IMR-90 (cell line): ENCODE measurements at regions not wholly inside any gene's neighbourhood (a gene's known extent, or its start where the extent isn't known, plus 50 kb on each side); places are given as distances from the start of the nearest gene placed in this dataset.

Source experiments
- ATAC-seq: fragments of 200-7000 bp; cut with Tn5 transposase; 2 replicates; pipeline ENCODE4 v1.9.1; 2020; ENCODE audit warnings: low read depth, mild to moderate bottlenecking, moderate library complexity
- BruUV-seq: library from RNA; stranded (reverse); fragments of 400-500 nt; replicated peaks from 2 replicates; lab custom pipeline; 2021; lab: Mats Ljungman, UMichigan
- CTCF ChIA-PET: fragments of 300-600 bp; formaldehyde crosslinking; extraction: SDS; loops from one replicate; lab custom pipeline; 2021; ENCODE audit warnings: antibody characterized with exemption; lab: Yijun Ruan, JAX
- POLR2A ChIA-PET: fragments of 300-600 bp; sonication (Branson Sonifier 250); formaldehyde crosslinking; loops from one replicate; lab custom pipeline; 2022; ENCODE audit warnings: antibody characterized with exemption; ENCODE audit not compliant: unreplicated experiment; lab: Charles Lee
- DNase-seq: peaks from one replicate; pipeline ENCODE4 v3.0.0; 2013
- H2AFZ ChIP-seq: replicated peaks from 2 replicates; pipeline ENCODE3; 2013; ENCODE audit warnings: low read length, mild to moderate bottlenecking; ENCODE audit not compliant: poor library complexity
- H2AK5ac ChIP-seq: 2 replicates; pipeline ENCODE4 v1.6.1; 2013; ENCODE audit warnings: low read depth, low read length, inconsistent platforms
- H2AK9ac ChIP-seq: replicated peaks from 2 replicates; pipeline ENCODE3; 2013; ENCODE audit warnings: mild to moderate bottlenecking, low read depth, low read length, moderate library complexity; ENCODE audit not compliant: poor library complexity
- H2BK120ac ChIP-seq: 2 replicates; pipeline ENCODE4 v1.6.1; 2013; ENCODE audit warnings: low read depth, low read length, inconsistent platforms
- H2BK15ac ChIP-seq: 3 replicates; pipeline ENCODE4 v1.6.1; 2013; ENCODE audit warnings: low read depth, low read length, inconsistent platforms
- H2BK20ac ChIP-seq: 2 replicates; pipeline ENCODE4 v1.6.1; 2013; ENCODE audit warnings: low read depth, mild to moderate bottlenecking, inconsistent platforms, low read length, moderate library complexity
- H2BK5ac ChIP-seq: 2 replicates; pipeline ENCODE4 v1.6.1; 2013; ENCODE audit warnings: mild to moderate bottlenecking, low read depth, low read length, inconsistent platforms; ENCODE audit not compliant: poor library complexity, severe bottlenecking
- H3K14ac ChIP-seq: replicated peaks from 2 replicates; pipeline ENCODE4 v1.6.1; 2013; ENCODE audit warnings: low read depth, low read length, inconsistent platforms
- H3K18ac ChIP-seq: 2 replicates; pipeline ENCODE4 v1.6.1; 2013; ENCODE audit warnings: low read depth, low read length, control low read depth
- H3K23ac ChIP-seq: 2 replicates; pipeline ENCODE4 v1.6.1; 2013; ENCODE audit warnings: low read depth, low read length, inconsistent platforms
- H3K27ac ChIP-seq: 2 replicates; pipeline ENCODE4 v1.5.1; 2013; ENCODE audit warnings: mild to moderate bottlenecking, control low read depth, low read length; ENCODE audit not compliant: insufficient read depth
- H3K27me3 ChIP-seq: 2 replicates; pipeline ENCODE4 v1.6.1; 2013; ENCODE audit warnings: low read length; ENCODE audit not compliant: control insufficient read depth, insufficient read depth
- H3K36me3 ChIP-seq: 2 replicates; pipeline ENCODE4 v1.6.1; 2013; ENCODE audit warnings: low read length, mixed read lengths; ENCODE audit not compliant: control insufficient read depth, insufficient read depth
- H3K4ac ChIP-seq: 2 replicates; pipeline ENCODE4 v1.6.1; 2013; ENCODE audit warnings: low read depth, low read length, inconsistent platforms
- H3K4me1 ChIP-seq: 2 replicates; pipeline ENCODE4 v1.6.1; 2013; ENCODE audit warnings: low read length, mixed read lengths; ENCODE audit not compliant: control insufficient read depth, insufficient read depth
- H3K4me2 ChIP-seq: 2 replicates; pipeline ENCODE4 v1.6.1; 2013; ENCODE audit warnings: low read depth, mild to moderate bottlenecking, control low read depth, low read length, moderate library complexity
- H3K4me3 ChIP-seq: 2 replicates; pipeline ENCODE4 v1.5.1; 2013; ENCODE audit warnings: low read depth, mild to moderate bottlenecking, control low read depth, low read length, moderate library complexity; ENCODE audit not compliant: insufficient read depth
- H3K56ac ChIP-seq: 2 replicates; pipeline ENCODE4 v1.6.1; 2013; ENCODE audit warnings: low read length, inconsistent platforms; ENCODE audit not compliant: insufficient read depth; ENCODE audit errors: extremely low read depth
- H3K79me1 ChIP-seq, 2 experiments: 2 replicates each; pipeline ENCODE4 v1.6.1; 2013; ENCODE audit warnings: low read length in 2 of 2, inconsistent platforms in 1 of 2, low read depth in 1 of 2
- H3K9ac ChIP-seq: 2 replicates; pipeline ENCODE4 v1.6.1; 2013; ENCODE audit warnings: low read depth, low read length, control low read depth
- H3K9me1 ChIP-seq: 2 replicates; pipeline ENCODE4 v1.6.1; 2013; ENCODE audit warnings: low read length, inconsistent platforms; ENCODE audit not compliant: insufficient read depth
- H3K9me3 ChIP-seq: 2 replicates; pipeline ENCODE4 v1.6.1; 2013; ENCODE audit warnings: low read length; ENCODE audit not compliant: control insufficient read depth, insufficient read depth
- H4K20me1 ChIP-seq: 2 replicates; pipeline ENCODE4 v1.6.1; 2013; ENCODE audit warnings: low read length, inconsistent platforms; ENCODE audit not compliant: insufficient read depth
- H4K5ac ChIP-seq: 2 replicates; pipeline ENCODE4 v1.6.1; 2013; ENCODE audit warnings: mild to moderate bottlenecking, low read depth, low read length, control low read depth
- H4K8ac ChIP-seq, 2 experiments: 2 replicates each; pipeline ENCODE4 v1.6.1; 2013; ENCODE audit warnings: low read depth in 2 of 2, low read length in 2 of 2, control low read depth in 1 of 2, inconsistent platforms in 1 of 2
- H4K91ac ChIP-seq: 2 replicates; pipeline ENCODE4 v1.6.1; 2013; ENCODE audit warnings: low read depth, low read length, inconsistent platforms; ENCODE audit not compliant: insufficient read depth
- BHLHE40 ChIP-seq: fragments of 150-350 bp; IDR thresholded peaks from 2 replicates; pipeline ENCODE4 v1.6.1; 2016; ENCODE audit warnings: mild to moderate bottlenecking, low read depth, low read length
- CHD1 ChIP-seq: IDR thresholded peaks from 2 replicates; pipeline ENCODE4 v1.6.1; 2012; ENCODE audit warnings: low read depth, low read length, improper control_type of control experiment
- FOS ChIP-seq: fragments of 150-350 bp; IDR thresholded peaks from 2 replicates; pipeline ENCODE4 v1.6.1; 2016; ENCODE audit warnings: low read depth, low read length
- MAFK ChIP-seq: IDR thresholded peaks from 2 replicates; pipeline ENCODE4 v1.6.1; 2012; ENCODE audit warnings: low read depth, low read length, improper control_type of control experiment
- MAZ ChIP-seq: IDR thresholded peaks from 2 replicates; pipeline ENCODE4 v1.6.1; 2012; ENCODE audit warnings: low read depth, mild to moderate bottlenecking, low read length, improper control_type of control experiment, moderate library complexity, borderline replicate concordance
- MXI1 ChIP-seq: IDR thresholded peaks from 2 replicates; pipeline ENCODE4 v1.6.1; 2012; ENCODE audit warnings: low read depth, mild to moderate bottlenecking, low read length, moderate library complexity, borderline replicate concordance
- NFE2L2 ChIP-seq: fragments of 150-350 bp; IDR thresholded peaks from 2 replicates; pipeline ENCODE4 v1.6.1; 2016; ENCODE audit warnings: low read depth, mild to moderate bottlenecking, low read length
- POLR2A ChIP-seq: IDR thresholded peaks from 2 replicates; pipeline ENCODE4 v1.6.1; 2012; ENCODE audit warnings: mild to moderate bottlenecking, low read depth, low read length
- RAD21 ChIP-seq: IDR thresholded peaks from 2 replicates; pipeline ENCODE4 v1.6.1; 2012; ENCODE audit warnings: low read length, improper control_type of control experiment
- RFX5 ChIP-seq: IDR thresholded peaks from 2 replicates; pipeline ENCODE4 v1.8.0; 2012; ENCODE audit warnings: low read depth, mild to moderate bottlenecking, low read length, moderate library complexity
- SMC3 ChIP-seq: fragments of 150-350 bp; IDR thresholded peaks from 2 replicates; pipeline ENCODE4 v1.6.1; 2016; ENCODE audit warnings: low read depth, mild to moderate bottlenecking, antibody characterized with exemption, low read length, moderate library complexity
- WGBS, 2 experiments: methylation state at CpG; one replicate each; pipeline versions ENCODE4 v1.1.5 to v1.1.7; 2013; ENCODE audit warnings: missing lambda C conversion rate in 2 of 2; ENCODE audit not compliant: insufficient read length in 1 of 2; ENCODE audit errors: extremely low coverage in 2 of 2; 5-methylcytosine and 5-hydroxymethylcytosine counted together
- dilution Hi-C: fragments of 300-500 bp; cut with HindIII; formaldehyde crosslinking; loops from one replicate; pipeline ENCODE4 v1.14.3; 2018; ENCODE audit warnings: low sequenced_read_pairs; ENCODE audit not compliant: unreplicated experiment
- in situ Hi-C: fragments of 300-500 bp; cut with MboI; formaldehyde crosslinking; loops from 3 replicates; pipeline ENCODE4 v1.14.3; 2019; ENCODE audit warnings: low sequenced_read_pairs, inconsistent platforms, mixed read lengths
- intact Hi-C: fragments of 100-400 bp; cut with micrococcal nuclease; formaldehyde crosslinking; loops from 2 replicates; pipeline ENCODE4 v1.10.0; 2022
- TF ChIP-seq, protein P1 (sequence below): fragments of 150-350 bp; IDR thresholded peaks from 2 replicates; pipeline ENCODE4 v1.6.1; 2017; ENCODE audit warnings: mild to moderate bottlenecking, antibody characterized with exemption, low read length, low read depth
- TF ChIP-seq, protein P2 (sequence below): conservative IDR thresholded peaks from 2 replicates; pipeline ENCODE4 v1.5.1; 2012; ENCODE audit warnings: mild to moderate bottlenecking, low read depth, low read length, improper control_type of control experiment
- TF ChIP-seq, protein P3 (sequence below): fragments of 150-350 bp; IDR thresholded peaks from 2 replicates; pipeline ENCODE4 v1.6.1; 2016; ENCODE audit warnings: low read depth, mild to moderate bottlenecking, low read length, moderate library complexity, borderline replicate concordance

DNA sequence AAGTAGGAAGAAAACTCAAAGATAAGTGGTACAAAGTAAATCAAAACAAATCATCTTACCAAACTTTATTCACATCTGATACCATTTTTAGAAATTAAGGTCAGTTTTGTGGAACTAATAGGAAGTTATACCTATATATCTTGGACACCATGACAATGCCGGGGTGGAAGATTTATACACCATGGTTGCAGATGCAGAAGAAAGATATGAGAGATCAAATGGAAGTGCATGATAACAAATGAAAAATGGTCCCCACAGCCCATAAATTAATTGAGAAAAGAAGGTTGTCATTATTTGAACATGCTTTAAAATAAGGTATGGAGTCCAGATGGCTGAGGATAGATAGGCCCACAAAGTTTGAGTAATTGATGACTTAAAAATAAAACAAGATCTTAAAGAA is 276.8 kb downstream of the TSHZ3 start:
- Histone ChIP-seq H3K4me2 (no peak overlapping the region), H3K14ac (no peak overlapping the region), H3K36me3 (no peaks in the 10 kb centered on the region), H2BK15ac (no peak overlapping the region), H3K79me1 (no peaks in the 10 kb centered on the region), H4K20me1 (no peaks in the 10 kb centered on the region), H3K9ac (no peak overlapping the region), H2AK5ac (no peak overlapping the region), H3K9me1 (no peaks in the 10 kb centered on the region), H3K27me3 (peaks cover 22% of the 10 kb centered on the region), H4K8ac (no peak overlapping the region), H4K5ac (no peak overlapping the region), H2BK20ac (no peak overlapping the region), H3K4me1 (no peaks in the 10 kb centered on the region; the same call in 1 of the 2 replicates), H3K23ac (no peak overlapping the region), H2AK9ac (no peak overlapping the region), H3K27ac (no peak overlapping the region), H4K91ac (no peak overlapping the region), H2BK5ac (no peak overlapping the region), H2BK120ac (no peak overlapping the region), H3K4ac (no peak overlapping the region), H3K18ac (no peak overlapping the region), H3K56ac (no peak overlapping the region), H3K4me3 (no peak overlapping the region), H3K9me3 (no peaks in the 10 kb centered on the region), H2AFZ (no peak overlapping the region)
- no peak for DNase-seq
- ChIA-PET CTCF (interaction anchor here (0.6 kb wide), 2 partner anchors 298 to 1302 kb away, joined by 3 read pairs; no protein-coding TSS in a partner anchor), POLR2A (no interaction called here)
- intact Hi-C loops (no loop called here), dilution Hi-C loops (no loop called here), in situ Hi-C loops (loop anchor here (25.0 kb wide), 1 partner anchor 1165 kb away; no protein-coding TSS in a partner anchor)
- TF ChIP-seq FOS, result no peak
- TF ChIP-seq BHLHE40, result no peak
- TF ChIP-seq SMC3, result no peak
- no peak for TF ChIP-seq POLR2A
- TF ChIP-seq, protein P1, sequence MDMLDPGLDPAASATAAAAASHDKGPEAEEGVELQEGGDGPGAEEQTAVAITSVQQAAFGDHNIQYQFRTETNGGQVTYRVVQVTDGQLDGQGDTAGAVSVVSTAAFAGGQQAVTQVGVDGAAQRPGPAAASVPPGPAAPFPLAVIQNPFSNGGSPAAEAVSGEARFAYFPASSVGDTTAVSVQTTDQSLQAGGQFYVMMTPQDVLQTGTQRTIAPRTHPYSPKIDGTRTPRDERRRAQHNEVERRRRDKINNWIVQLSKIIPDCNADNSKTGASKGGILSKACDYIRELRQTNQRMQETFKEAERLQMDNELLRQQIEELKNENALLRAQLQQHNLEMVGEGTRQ, result no peak
- TF ChIP-seq, protein P2, sequence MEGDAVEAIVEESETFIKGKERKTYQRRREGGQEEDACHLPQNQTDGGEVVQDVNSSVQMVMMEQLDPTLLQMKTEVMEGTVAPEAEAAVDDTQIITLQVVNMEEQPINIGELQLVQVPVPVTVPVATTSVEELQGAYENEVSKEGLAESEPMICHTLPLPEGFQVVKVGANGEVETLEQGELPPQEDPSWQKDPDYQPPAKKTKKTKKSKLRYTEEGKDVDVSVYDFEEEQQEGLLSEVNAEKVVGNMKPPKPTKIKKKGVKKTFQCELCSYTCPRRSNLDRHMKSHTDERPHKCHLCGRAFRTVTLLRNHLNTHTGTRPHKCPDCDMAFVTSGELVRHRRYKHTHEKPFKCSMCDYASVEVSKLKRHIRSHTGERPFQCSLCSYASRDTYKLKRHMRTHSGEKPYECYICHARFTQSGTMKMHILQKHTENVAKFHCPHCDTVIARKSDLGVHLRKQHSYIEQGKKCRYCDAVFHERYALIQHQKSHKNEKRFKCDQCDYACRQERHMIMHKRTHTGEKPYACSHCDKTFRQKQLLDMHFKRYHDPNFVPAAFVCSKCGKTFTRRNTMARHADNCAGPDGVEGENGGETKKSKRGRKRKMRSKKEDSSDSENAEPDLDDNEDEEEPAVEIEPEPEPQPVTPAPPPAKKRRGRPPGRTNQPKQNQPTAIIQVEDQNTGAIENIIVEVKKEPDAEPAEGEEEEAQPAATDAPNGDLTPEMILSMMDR, result no peak
- TF ChIP-seq CHD1, result no peak
- TF ChIP-seq RAD21, result no peak
- TF ChIP-seq MAZ, result no peak
- TF ChIP-seq MAFK, result no peak
- TF ChIP-seq RFX5, result no peak
- no peak for TF ChIP-seq NFE2L2
- TF ChIP-seq, protein P3, sequence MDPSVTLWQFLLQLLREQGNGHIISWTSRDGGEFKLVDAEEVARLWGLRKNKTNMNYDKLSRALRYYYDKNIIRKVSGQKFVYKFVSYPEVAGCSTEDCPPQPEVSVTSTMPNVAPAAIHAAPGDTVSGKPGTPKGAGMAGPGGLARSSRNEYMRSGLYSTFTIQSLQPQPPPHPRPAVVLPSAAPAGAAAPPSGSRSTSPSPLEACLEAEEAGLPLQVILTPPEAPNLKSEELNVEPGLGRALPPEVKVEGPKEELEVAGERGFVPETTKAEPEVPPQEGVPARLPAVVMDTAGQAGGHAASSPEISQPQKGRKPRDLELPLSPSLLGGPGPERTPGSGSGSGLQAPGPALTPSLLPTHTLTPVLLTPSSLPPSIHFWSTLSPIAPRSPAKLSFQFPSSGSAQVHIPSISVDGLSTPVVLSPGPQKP, result no peak
- TF ChIP-seq MXI1, result no peak
- ATAC-seq, result no peak
- no TSS peak for BruUV-seq
- no CpG with 5 or more reads among the region's 1 CpG for WGBS, 2 experiments
